GM06990 (cell line): ENCODE measurements at regions not wholly inside any gene's neighbourhood (a gene's known extent, or its start where the extent isn't known, plus 50 kb on each side); places are given as distances from the start of the nearest gene placed in this dataset.
"Not testable (repeated sequence)": the region's sequence is repeated elsewhere in the genome, so short reads cannot be mapped to it uniquely, and the experiment has no call there.

Source experiments
- DNase-seq: peaks from one replicate; pipeline ENCODE4 v3.0.0-alpha.2; 2011; ENCODE audit not compliant: insufficient read length; ENCODE audit errors: extremely low read depth
- H3K27me3 ChIP-seq: replicated peaks from 2 replicates; pipeline ENCODE4 v1.6.0; 2011; ENCODE audit warnings: low read length; ENCODE audit not compliant: control insufficient read depth, insufficient read depth
- H3K36me3 ChIP-seq: 2 replicates; pipeline ENCODE4 v1.5.1; 2011; ENCODE audit warnings: low read length; ENCODE audit not compliant: control insufficient read depth, insufficient read depth
- H3K4me3 ChIP-seq: replicated peaks from 2 replicates; pipeline ENCODE4 v1.5.1; 2011; ENCODE audit warnings: low read depth, mild to moderate bottlenecking, control low read depth, low read length
- CTCF ChIP-seq: IDR thresholded peaks from 2 replicates; pipeline ENCODE4 v1.5.1; 2011; ENCODE audit warnings: low read length, control low read depth, mild to moderate bottlenecking, inconsistent platforms; ENCODE audit not compliant: insufficient read depth, poor library complexity, severe bottlenecking

DNA sequence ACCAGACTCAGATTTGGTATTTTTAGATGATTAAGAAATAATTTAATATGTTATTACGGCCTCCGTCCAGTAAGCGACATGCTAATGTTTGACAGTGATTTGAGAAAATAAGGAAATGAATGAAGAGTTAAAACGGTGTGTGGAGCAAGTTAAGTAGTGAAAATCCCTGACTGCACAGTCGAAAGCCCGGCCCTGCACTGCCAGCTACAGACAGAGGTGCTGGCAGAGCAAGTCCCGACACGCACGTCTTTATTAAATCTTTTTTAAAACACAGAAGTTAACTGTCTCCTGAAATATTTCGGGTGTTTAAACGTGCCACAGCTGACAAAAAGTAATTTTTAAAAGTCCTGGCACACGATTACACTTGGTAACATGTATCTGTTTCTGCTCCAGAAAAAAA, 293.4 kb upstream of the RNF32 start:
- no peaks in the 10 kb centered on the region for H3K36me3 ChIP-seq
- H3K4me3 ChIP-seq: no peak overlapping the region
- TF ChIP-seq CTCF: no peak
- no peak for DNase-seq
- no peaks in the 10 kb centered on the region for H3K27me3 ChIP-seq

DNA sequence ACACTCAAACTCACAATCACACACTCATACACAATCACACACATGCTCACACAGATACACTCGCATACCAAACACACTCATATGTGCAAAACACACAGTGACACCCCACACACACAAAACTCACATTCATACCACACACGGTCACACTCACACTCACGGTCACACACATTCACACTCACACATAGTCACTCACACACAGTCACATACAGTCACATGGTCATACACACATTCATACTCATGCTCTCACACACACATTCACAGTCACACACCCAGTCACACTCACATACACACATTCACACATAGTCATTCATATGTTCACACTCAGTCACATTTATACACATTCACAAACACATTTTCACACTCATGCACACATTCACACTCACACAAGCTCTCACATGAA, 296.0 kb upstream of the RNF32 start:
- no peaks in the 10 kb centered on the region for H3K27me3 ChIP-seq
- no peaks in the 10 kb centered on the region for H3K36me3 ChIP-seq
- DNase-seq: no peak
- TF ChIP-seq CTCF: no peak
- no peak overlapping the region for H3K4me3 ChIP-seq

GRCh38 chr7:156334636-156335035, 305.9 kb upstream of the RNF32 start:
- no peak for TF ChIP-seq CTCF
- Histone ChIP-seq H3K36me3 (no peaks in the 10 kb centered on the region), H3K27me3 (no peaks in the 10 kb centered on the region), H3K4me3 (no peak overlapping the region)
- DNase-seq: no peak

DNA sequence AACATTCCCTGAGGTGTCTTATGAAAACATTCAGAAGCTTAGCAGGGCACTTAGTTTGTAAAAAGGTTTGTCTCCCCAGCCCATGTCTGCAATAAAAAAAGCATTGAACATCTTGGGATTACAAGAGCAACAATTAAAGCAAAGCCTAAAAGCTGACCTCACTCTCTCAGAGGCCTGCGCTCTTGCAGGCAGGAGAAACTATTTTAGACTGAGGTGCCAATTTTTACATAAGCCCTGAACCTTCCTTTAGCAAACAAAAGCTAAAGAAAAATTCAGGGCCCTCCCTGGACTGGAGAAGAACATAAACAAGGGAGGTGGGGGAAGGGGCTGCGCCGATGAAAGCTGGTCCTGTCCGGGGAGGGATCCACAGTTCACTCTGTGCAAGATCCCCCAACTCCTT, 312.7 kb upstream of the RNF32 start:
- no peak for DNase-seq
- Histone ChIP-seq H3K4me3 (no peak overlapping the region), H3K36me3 (no peaks in the 10 kb centered on the region), H3K27me3 (no peaks in the 10 kb centered on the region; the same call in 1 of the 2 replicates)
- TF ChIP-seq CTCF: no peak

GRCh38 chr7:156327474-156327873, 313.1 kb upstream of the RNF32 start:
- Histone ChIP-seq H3K4me3 (no peak overlapping the region), H3K27me3 (no peaks in the 10 kb centered on the region; the same call in 1 of the 2 replicates), H3K36me3 (no peaks in the 10 kb centered on the region)
- TF ChIP-seq CTCF: no peak
- DNase-seq: no peak

GRCh38 chr7:156324201-156324600, 316.4 kb upstream of the RNF32 start:
- no peaks in the 10 kb centered on the region for H3K36me3 ChIP-seq
- TF ChIP-seq CTCF: no peak
- H3K27me3 ChIP-seq: no peaks in the 10 kb centered on the region; the same call in 1 of the 2 replicates
- DNase-seq: no peak
- no peak overlapping the region for H3K4me3 ChIP-seq

- not testable (repeated sequence) for H3K27me3 ChIP-seq, H3K4me3 ChIP-seq, H3K36me3 ChIP-seq, DNase-seq
Observed at GRCh38 chr7:156321430-156321829, 319.1 kb upstream of the RNF32 start.
